NCI-H345 treated with DMSO at 0.1 percent for 48 hours (cell line): ENCODE measurements at regions not wholly inside any gene's neighbourhood (a gene's known extent, or its start where the extent isn't known, plus 50 kb on each side); places are given as distances from the start of the nearest gene placed in this dataset.

Experiments
- DNase-seq: peaks from one replicate; lab custom pipeline; 2025; ENCODE audit not compliant: unreplicated experiment; lab: John Stamatoyannopoulos, UW

DNA sequence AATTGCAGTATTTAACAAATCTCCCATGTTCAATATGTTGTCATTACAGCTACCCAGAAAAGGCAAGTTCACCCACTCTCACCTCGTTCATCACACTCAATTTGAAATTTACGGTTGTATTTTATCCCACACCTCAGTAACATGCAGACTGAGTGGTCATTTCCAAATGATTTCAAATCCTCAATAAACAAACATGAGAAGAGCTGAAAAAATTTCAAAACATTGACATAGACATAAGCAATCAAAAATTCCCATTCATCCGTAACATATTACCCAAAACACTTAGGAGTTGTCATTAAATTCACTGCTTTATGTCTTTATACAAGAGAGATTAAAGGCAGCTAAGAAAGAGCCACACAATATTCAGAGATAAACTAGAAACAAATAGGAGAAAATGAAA is 61.7 kb upstream of the NEBL start:
- no peak for DNase-seq

DNA sequence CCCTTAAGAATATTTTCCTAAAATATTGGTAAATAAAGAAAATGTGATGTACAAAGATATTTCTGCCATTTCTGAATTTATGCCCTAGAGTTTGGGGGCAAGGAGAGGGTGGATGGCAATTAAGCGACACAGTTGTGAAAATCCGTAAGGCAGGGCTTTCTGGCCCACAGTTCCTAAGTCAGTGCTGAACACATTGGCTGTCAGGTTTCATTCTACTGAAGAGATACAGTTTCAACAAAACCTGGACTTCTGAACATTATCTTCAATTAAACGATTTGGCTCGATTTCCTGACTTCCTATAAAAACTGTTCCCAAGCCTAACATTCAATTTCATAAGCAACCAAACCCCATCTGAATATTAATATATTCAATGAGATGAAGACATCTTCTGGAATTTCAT is 61.1 kb upstream of the NEBL start:
- no peak for DNase-seq

DNA sequence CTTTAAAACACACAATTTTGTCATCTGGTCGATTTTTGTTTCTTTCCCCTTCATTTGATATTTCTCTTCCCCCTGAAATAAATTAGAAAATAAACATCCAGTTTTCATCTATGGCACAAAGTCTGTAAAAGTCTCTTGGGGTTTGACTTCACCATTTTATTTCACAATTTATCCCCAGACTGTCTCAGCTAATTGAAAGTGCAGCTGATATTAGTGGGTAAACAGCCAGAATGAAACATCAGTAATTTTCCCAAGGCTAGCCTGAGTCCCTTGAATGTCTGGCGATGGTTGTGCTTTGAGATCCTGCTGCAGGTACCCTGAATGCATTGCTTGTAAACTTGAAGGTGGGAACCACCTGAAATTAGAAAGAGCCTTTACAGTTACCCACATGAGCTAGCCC is 60.6 kb upstream of the NEBL start:
- DNase-seq = no peak

DNA sequence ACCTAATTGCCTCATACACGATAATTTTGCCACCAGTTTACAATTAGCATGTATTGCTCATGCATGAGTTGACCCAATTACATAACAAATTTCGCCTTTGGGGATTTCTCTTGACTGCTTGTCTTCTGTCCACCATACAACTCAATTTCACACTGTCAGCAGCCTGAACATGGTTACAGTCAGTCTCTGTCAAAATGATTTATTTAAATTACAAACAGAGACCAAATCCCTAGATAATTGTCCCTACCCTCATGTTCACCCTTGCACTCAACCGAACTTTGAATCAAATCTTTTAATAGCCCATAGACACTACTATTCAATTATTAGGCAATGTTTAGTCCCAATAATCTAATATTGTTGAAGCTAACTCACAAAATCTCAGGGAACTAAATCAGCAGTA is 59.7 kb upstream of the NEBL start:
- DNase-seq = no peak

DNA sequence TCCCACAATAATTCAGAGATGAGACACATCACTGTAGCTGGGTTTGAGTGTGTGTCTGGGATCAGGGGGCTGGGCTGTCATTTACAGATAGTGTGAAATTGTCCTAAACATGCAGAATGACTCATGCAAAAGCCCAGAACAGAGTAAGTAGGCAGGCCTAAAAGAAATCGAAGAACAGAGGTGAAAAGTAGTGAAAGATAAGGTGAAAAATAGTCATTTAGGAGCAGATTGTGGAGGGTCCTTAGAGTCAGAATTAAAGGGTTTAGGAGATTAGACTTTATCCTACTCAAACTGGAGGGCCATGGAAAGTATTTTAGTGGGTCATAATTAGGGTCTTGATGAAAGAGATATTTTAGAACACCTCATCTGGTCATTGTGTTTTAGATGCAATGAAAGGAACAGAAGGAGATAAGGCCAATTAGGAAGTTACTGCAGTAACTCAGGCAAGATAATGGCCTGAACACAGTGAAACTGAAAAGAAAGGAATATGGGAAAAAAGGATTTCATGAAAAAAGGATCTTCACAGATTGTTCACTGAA is 58.3 kb upstream of the NEBL start:
- no peak for DNase-seq

DNA sequence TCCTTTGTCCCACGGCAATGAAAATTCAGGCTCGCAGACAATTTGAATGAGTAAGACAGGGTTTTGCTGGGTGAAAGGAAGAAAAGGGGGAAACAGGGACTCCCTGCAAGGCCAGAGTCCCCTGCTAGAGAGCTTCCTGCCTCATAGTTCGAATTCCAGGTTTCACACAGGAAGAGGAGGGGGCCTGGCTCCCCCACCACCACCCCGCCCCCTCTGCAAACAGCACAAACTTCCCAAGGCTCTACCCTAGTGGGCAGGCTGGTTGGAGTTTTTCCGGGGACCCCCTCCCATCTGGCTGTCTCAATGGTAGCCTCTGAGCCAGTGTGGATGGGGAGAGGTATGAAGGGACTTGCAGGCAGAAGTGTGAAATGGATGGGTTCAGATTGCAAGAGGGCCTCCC is 57.4 kb upstream of the NEBL start:
- DNase-seq = no peak

DNA sequence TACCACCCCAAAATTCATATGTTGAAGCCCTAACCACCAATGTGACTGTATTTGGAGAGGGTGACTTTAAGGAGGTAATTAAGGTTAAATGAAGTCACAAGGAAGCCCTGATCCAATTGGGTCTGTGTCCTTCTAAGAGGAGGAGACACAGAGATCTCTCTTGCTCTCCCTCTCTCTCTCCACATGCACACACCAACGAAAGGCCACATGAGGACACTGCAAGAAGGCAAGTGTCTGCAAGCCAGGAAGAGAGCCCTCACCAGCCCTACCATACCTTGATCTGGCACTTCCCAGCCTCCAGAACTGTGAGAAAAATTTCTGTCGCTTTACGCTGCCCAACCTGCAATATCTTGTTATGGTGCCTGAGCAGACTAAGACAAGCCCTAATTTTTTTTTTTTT is 56.0 kb upstream of the NEBL start:
- no peak for DNase-seq

DNA sequence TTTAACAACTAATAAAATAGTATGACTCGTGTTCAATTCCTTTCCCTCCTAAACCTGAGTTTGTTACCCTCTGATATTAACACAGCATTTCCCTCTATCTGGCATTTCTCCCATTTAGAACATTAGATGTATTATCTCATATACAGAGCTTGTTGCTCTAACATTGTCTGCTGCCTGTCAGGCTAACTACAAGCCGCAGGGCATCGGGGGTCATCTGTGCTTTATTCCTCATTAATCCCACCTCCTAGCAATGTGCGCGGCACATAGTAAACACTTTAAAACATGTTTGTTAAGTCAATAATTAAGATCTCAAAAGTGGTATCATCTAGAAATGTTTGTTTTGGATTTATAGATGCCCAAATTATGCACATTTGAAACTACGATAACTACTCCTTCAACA is 52.9 kb upstream of the NEBL start:
- DNase-seq = no peak

DNA sequence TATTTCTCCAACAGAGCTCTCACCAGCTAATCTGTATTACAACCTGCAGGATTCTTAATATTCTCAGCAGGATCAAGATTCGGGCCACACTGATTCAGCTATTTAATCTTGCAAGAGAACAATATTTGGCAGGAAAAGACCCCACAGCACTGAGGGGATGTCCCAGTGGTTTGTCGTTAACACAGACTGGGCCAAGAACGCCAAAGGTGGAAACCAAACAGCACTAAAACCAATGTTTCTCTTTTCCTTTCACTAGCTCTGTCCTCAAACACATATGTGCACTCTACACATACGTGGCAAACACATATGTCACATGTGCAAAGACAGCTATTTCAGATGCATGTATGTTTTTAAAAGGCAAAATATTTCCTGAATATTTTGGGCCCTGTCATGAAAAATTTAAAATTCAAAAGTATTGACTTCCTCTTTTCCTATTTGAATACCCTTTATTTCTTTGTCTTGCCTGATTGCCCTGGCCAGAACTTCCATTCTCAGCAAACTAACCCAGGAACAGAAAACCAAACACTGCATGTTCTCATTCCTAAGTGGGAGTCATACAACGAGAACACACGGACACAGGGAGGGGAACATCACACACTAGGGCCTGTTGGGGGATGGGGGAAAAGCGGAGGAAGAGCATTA is 51.7 kb upstream of the NEBL start:
- no peak for DNase-seq
